ENCODE measurements at regions not wholly inside any gene's neighbourhood (a gene's known extent, or its start where the extent isn't known, plus 50 kb on each side); places are given as distances from the start of the nearest gene placed in this dataset.

GRCh38 chr10:2150288-2150687 is 413.0 kb upstream of the ADARB2 start:
- Histone ChIP-seq H4K91ac (ENCODE audit: insufficient read length, low read depth, low read length) (no peak overlapping the region), H2BK12ac (ENCODE audit: insufficient read length, low read depth, low read length) (no peak overlapping the region), H2BK15ac (ENCODE audit: low read depth, low read length) (no peak overlapping the region), H4K5ac (ENCODE audit: insufficient read length, low read depth, low read length) (no peak overlapping the region), H2BK120ac (ENCODE audit: low read depth, low read length, poor library complexity, severe bottlenecking) (no peak overlapping the region), H3K23me2 (ENCODE audit: insufficient read length, low read depth, low read length, poor library complexity, severe bottlenecking) (no peaks in the 10 kb centered on the region), H2AK5ac (ENCODE audit: insufficient read length, low read length) (no peak overlapping the region), H2BK20ac (ENCODE audit: low read depth, low read length, poor library complexity, severe bottlenecking) (no peak overlapping the region), H3K27ac (ENCODE audit: insufficient read length, low read depth, low read length) (no peak overlapping the region), H4K20me1 (ENCODE audit: control insufficient read depth, insufficient read depth, insufficient read length) (no peaks in the 10 kb centered on the region), H3K4me1 (ENCODE audit: insufficient read depth, low read length) (no peaks in the 10 kb centered on the region; the same call in 1 of the 2 replicates), H3T11ph (ENCODE audit: low read length) (no peak overlapping the region), H2AFZ (ENCODE audit: low read length) (no peak overlapping the region), H3K4ac (ENCODE audit: low read depth, low read length) (no peak overlapping the region), H4K8ac (replicated peaks; ENCODE audit: insufficient read length, low read depth, low read length) (no peak overlapping the region), H2BK5ac (ENCODE audit: insufficient read length, low read length) (no peak overlapping the region), H3K14ac (ENCODE audit: insufficient read depth, low read length) (no peak overlapping the region), H3K9me3 (ENCODE audit: control insufficient read depth, low read depth, low read length) (no peaks in the 10 kb centered on the region), H3K18ac (ENCODE audit: insufficient read length, low read depth, low read length) (no peak overlapping the region), H3K9ac (ENCODE audit: extremely low read depth, insufficient read length, low read length) (no peak overlapping the region), H3K27me3 (ENCODE audit: insufficient read depth, low read length) (no peaks in the 10 kb centered on the region), H3K56ac (ENCODE audit: insufficient read length, low read depth, low read length) (no peak overlapping the region), H3K4me2 (ENCODE audit: insufficient read depth, insufficient read length, low read length) (no peak overlapping the region), H3K79me1 (ENCODE audit: insufficient read depth, low read depth, low read length, poor library complexity, severe bottlenecking) (no peaks in the 10 kb centered on the region), H3K79me2 (ENCODE audit: insufficient read depth, low read length) (no peaks in the 10 kb centered on the region), H3K23ac (ENCODE audit: insufficient read length, low read depth, low read length) (no peak overlapping the region)
- Mint-ChIP-seq H3K4me3 (no peak overlapping the region), H3K27ac (peak overlapping the region in 2 of 3 experiments; percentile 42 to 71; a peak in 2 of 7 replicates), H3K36me3 (ENCODE audit: insufficient read depth in 1 of 3, low read depth in 3 of 3) (peaks cover 0 to 2% (median 0%) of the 10 kb centered on the region in 3 experiments; a peak in 1 of 7 replicates), H3K4me1 (peaks cover 11 to 12% of the 10 kb centered on the region in 2 experiments), H3K27me3 (ENCODE audit: low read depth) (no peaks in the 10 kb centered on the region), H3K9me3 (0 out of 5 replicates have a peak, but pooled peaks cover 0 to 2% of the 10 kb centered on the region in 2 experiments)
- no peak for DNase-seq
- no peak for TF ChIP-seq CTCF (conservative IDR thresholded peaks at IDR 0.05)
- WGBS (ENCODE audit: extremely low coverage, insufficient read length, low lambda C conversion rate), result no CpG with 5 or more reads among the region's 4 CpGs
